Motor neuron (in vitro differentiated cells): ENCODE measurements at regions not wholly inside any gene's neighbourhood (a gene's known extent, or its start where the extent isn't known, plus 50 kb on each side); places are given as distances from the start of the nearest gene placed in this dataset.
A peak's percentile ranks its signal among the peaks of the same experiment; 100 is the strongest.

Experiments used
- ATAC-seq, 8 experiments: fragments of 200-7000 bp; cut with Tn5 transposase; replicated peaks in 6 of 8; 2 replicates each; pipeline ENCODE4 v1.8.0; 2021; ENCODE audit warnings: mild to moderate bottlenecking in 8 of 8, moderate library complexity in 8 of 8
- H3K27ac ChIP-seq, 2 donors: fragments of 250-450 bp; sonication (Bioruptor Pico); 2 replicates each; pipeline ENCODE4 v1.9.0; 2021; ENCODE audit warnings: antibody characterized with exemption in 2 of 2, mild to moderate bottlenecking in 2 of 2, moderate library complexity in 1 of 2
- H3K4me1 ChIP-seq, 2 donors: fragments of 250-450 bp; sonication (Bioruptor Pico); replicated peaks in 1 of 2; 2 replicates each; pipeline ENCODE4 v1.6.1; 2021; ENCODE audit warnings: antibody characterized with exemption in 2 of 2, mild to moderate bottlenecking in 2 of 2, moderate library complexity in 1 of 2
- H3K4me3 ChIP-seq, 5 donors: fragments of 250-450 bp; sonication (Bioruptor Pico); 2 replicates each; pipeline ENCODE4 v1.9.0; 2021; ENCODE audit warnings: antibody characterized with exemption in 5 of 5, mild to moderate bottlenecking in 5 of 5, moderate library complexity in 4 of 5
- WGBS, 10 experiments: fragments of 450-650 bp; shearing (Covaris generic); methylation state at CpG; one replicate each; pipeline ENCODE4 v1.0.0; 2022; 5-methylcytosine and 5-hydroxymethylcytosine counted together
- in situ Hi-C, 9 experiments: fragments of 400-800 bp; cut with MboI; loops; one replicate each; pipeline ENCODE4 v1.15.0; 2021; ENCODE audit warnings: low sequenced_read_pairs in 9 of 9, low pct_unique_long_range_greater_than_20kb in 2 of 9; ENCODE audit not compliant: unreplicated experiment in 9 of 9

- H3K27ac ChIP-seq, result no peak overlapping the region
- no peak for ATAC-seq
- WGBS, 10 experiments, result 0 to 100% (median 60%) methylated on average over 1 of the region's 1 CpG; no CpG with 5 or more reads in 3 of the 10 experiments
These were observed 499.0 kb upstream of the SGCD start for GRCh38 chr5:155827949-155828348.

DNA sequence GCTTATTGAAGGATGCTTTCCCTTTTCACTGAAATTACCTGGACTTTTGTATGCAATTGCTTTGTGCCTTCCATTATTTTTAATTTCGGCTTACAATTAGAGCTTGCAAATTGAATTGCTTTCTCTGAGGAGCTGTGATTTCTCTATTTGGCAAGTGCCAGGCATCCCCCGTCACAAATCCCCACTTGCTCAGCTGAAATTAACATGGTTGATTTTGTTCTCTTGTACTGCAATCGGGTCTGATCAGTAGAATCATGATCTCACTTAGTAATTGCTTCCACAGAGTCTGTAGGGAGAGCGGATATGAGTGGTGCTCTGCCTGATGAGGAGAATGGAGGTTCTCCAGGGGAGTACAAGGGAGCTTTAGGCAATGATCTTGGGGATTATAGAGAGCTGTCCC lies 495.5 kb upstream of the SGCD start:
- WGBS, 10 experiments, result 39 to 100% (median 89%) methylated on average over 1 to 4 of the region's 4 CpGs
- ATAC-seq, result no peak
- Histone ChIP-seq H3K4me3 (no peak overlapping the region), H3K4me1 (no peaks in the 10 kb centered on the region), H3K27ac (no peak overlapping the region)
- in situ Hi-C loops, result no loop called here

More at GRCh38 chr5:155827949-155828348, 499.0 kb upstream of the SGCD start:
- no peak overlapping the region for H3K4me3 ChIP-seq
- in situ Hi-C loops, result no loop called here
- H3K4me1 ChIP-seq, result no peaks in the 10 kb centered on the region

- Histone ChIP-seq H3K4me3 (no peak overlapping the region), H3K27ac (no peak overlapping the region), H3K4me1 (no peaks in the 10 kb centered on the region)
- WGBS, 10 experiments, result 50 to 100% (median 100%) methylated on average over 1 of the region's 1 CpG; no CpG with 5 or more reads in 3 of the 10 experiments
- in situ Hi-C loops, result no loop called here
- ATAC-seq, result peak in 1 of 8 experiments; percentile 29
These were observed 493.7 kb upstream of the SGCD start for GRCh38 chr5:155833287-155833686.

GRCh38 chr5:155834271-155834975 lies 492.5 kb upstream of the SGCD start:
- ATAC-seq, result no peak
- 43 to 92% (median 73%) methylated on average over 1 to 9 of the region's 9 CpGs for WGBS, 10 experiments

GRCh38 chr5:155836089-155836803 lies 490.7 kb upstream of the SGCD start:
- no peak for ATAC-seq
- 58 to 100% (median 80%) methylated on average over 1 to 3 of the region's 4 CpGs; no CpG with 5 or more reads in 5 of the 10 experiments for WGBS, 10 experiments
- Histone ChIP-seq H3K27ac (no peak overlapping the region), H3K4me3 (no peak overlapping the region), H3K4me1 (no peaks in the 10 kb centered on the region)
- in situ Hi-C loops, result no loop called here

More at GRCh38 chr5:155834271-155834975, 492.5 kb upstream of the SGCD start:
- H3K4me1 ChIP-seq, result no peaks in the 10 kb centered on the region
- H3K27ac ChIP-seq, result no peak overlapping the region
- in situ Hi-C loops, result no loop called here
- H3K4me3 ChIP-seq, result no peak overlapping the region

DNA sequence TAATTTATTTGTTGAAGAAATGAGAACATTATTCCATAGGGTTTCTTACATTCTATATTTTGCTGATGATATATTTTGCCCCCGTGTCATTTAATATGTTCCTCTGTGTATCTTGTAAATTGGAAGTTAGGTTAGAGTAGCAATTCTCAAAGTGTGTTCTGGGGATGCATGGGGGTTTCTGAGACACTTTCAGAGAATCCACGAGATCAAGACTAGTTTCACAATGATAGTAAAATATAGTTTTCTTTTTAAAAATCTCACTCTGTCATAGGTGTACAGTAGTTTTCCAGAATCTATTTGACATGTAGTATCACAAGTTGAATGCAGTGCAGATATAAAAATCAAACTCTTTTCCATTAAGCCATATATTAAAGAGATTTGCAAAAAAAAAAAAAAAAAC lies 488.6 kb upstream of the SGCD start:
- WGBS, 10 experiments, result 40 to 92% (median 58%) methylated on average over 1 to 2 of the region's 2 CpGs
- H3K27ac ChIP-seq, result no peak overlapping the region
- no peak overlapping the region for H3K4me3 ChIP-seq
- no peak for ATAC-seq
- in situ Hi-C loops, result no loop called here
- H3K4me1 ChIP-seq, result no peaks in the 10 kb centered on the region

DNA sequence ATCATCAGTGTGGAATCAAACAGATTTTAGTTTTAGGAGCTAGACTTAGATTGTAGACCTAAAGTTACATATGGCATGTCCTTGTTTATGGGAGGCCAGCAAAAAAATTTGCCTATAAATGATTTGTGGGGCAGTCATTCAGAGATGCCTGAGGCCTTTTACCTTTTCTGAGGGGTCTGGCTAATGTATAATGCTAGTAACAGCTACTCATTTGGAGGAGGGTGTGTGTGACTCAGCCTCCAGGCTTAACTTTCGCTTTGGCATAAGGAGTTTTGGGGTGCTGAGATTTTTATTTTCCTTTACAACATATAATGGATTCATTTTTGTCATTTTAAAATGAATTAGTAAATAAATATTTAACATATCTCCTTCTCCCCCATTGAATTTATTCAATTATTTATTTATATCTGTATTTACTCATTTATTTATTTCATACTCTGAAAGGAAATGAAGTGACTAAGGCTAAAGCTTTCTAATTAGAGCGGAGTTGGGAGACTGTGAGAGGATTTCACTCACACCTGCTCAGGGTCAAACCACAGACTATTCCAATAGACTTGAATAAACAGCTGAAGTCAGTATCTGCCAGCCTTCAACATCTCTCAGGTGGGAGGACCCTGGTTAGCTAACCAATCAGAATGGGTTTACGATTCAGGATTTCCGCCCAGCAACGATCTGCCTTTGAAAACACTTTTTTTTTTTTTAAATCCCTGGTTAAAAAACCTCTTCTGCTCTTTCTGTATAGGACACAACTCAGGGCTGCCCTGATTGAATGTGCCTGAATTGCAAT lies 487.5 kb upstream of the SGCD start:
- WGBS, 10 experiments, result 61 to 96% (median 84%) methylated on average over 3 to 5 of the region's 5 CpGs
- in situ Hi-C loops, result no loop called here
- peak in 1 of 8 experiments; percentile 20 for ATAC-seq
- Histone ChIP-seq H3K4me1 (no peaks in the 10 kb centered on the region), H3K27ac (no peak overlapping the region), H3K4me3 (no peak overlapping the region)

GRCh38 chr5:155844542-155844941 lies 482.4 kb upstream of the SGCD start:
- in situ Hi-C loops, result no loop called here
- no peak overlapping the region for H3K27ac ChIP-seq
- ATAC-seq, result peak in 2 of 8 experiments; percentile 45 to 67
- WGBS, 10 experiments, result 56 to 89% (median 81%) methylated on average over 1 to 4 of the region's 4 CpGs; no CpG with 5 or more reads in 1 of the 10 experiments
- no peaks in the 10 kb centered on the region for H3K4me1 ChIP-seq
- no peak overlapping the region for H3K4me3 ChIP-seq

- peak in 1 of 8 experiments; percentile 69 for ATAC-seq
- Histone ChIP-seq H3K27ac (no peak overlapping the region), H3K4me1 (no peaks in the 10 kb centered on the region), H3K4me3 (no peak overlapping the region)
- in situ Hi-C loops, result no loop called here
- WGBS, 10 experiments, result 0 to 89% (median 36%) methylated on average over 1 to 3 of the region's 3 CpGs
These were observed 476.6 kb upstream of the SGCD start for GRCh38 chr5:155850370-155850769.

GRCh38 chr5:155866971-155867370 lies 460.0 kb upstream of the SGCD start:
- ATAC-seq, result no peak
- Histone ChIP-seq H3K27ac (no peak overlapping the region), H3K4me3 (no peak overlapping the region), H3K4me1 (peaks cover 0 to 4% of the 10 kb centered on the region in 2 donors)
- WGBS, 10 experiments, result 22 to 100% (median 71%) methylated on average over 1 to 3 of the region's 3 CpGs
- in situ Hi-C loops, result no loop called here

GRCh38 chr5:155867522-155868088 lies 459.4 kb upstream of the SGCD start:
- in situ Hi-C loops, result no loop called here
- H3K27ac ChIP-seq, result no peak overlapping the region
- WGBS, 10 experiments, result 44 to 100% (median 90%) methylated on average over 1 to 2 of the region's 2 CpGs; no CpG with 5 or more reads in 1 of the 10 experiments
- peaks cover 0 to 4% of the 10 kb centered on the region in 2 donors for H3K4me1 ChIP-seq
- no peak overlapping the region for H3K4me3 ChIP-seq
- ATAC-seq, result peak in 3 of 8 experiments; percentile 20 to 62 (median 41)

GRCh38 chr5:155870636-155871035 lies 456.3 kb upstream of the SGCD start:
- H3K4me1 ChIP-seq, result peaks cover 0 to 4% of the 10 kb centered on the region in 2 donors
- peak in 1 of 8 experiments; percentile 19 for ATAC-seq
- in situ Hi-C loops, result no loop called here
- no peak overlapping the region for H3K27ac ChIP-seq
- WGBS, 10 experiments, result 45 to 88% (median 64%) methylated on average over 3 to 7 of the region's 7 CpGs; no CpG with 5 or more reads in 1 of the 10 experiments
- no peak overlapping the region for H3K4me3 ChIP-seq

DNA sequence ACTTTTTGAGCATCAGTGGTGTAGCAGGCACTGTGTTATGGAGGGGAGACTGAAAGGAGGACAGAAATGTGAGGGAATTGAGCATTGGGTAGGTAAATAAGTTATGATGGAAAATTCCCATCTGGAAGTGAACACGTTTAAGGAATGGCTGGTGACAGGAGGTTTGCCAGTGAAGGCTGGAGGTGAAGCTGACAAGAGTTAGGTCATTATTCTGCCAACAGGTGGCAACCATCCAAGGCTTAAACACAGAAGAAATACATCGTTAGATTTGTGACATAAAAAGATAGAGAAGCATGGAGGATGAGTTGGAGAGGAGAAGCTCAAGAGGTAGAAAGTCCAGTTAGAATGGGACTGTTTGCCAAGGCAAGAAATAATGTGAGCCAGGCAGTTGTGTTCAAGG lies 455.3 kb upstream of the SGCD start:
- Histone ChIP-seq H3K27ac (no peak overlapping the region), H3K4me1 (peaks cover 0 to 4% of the 10 kb centered on the region in 2 donors), H3K4me3 (no peak overlapping the region)
- WGBS, 10 experiments, result 0 to 100% (median 71%) methylated on average over 1 to 2 of the region's 2 CpGs; no CpG with 5 or more reads in 1 of the 10 experiments
- in situ Hi-C loops, result no loop called here
- ATAC-seq, result no peak
